DOHH2 (cell line): ENCODE measurements at regions not wholly inside any gene's neighbourhood (a gene's known extent, or its start where the extent isn't known, plus 50 kb on each side); places are given as distances from the start of the nearest gene placed in this dataset.

Experiments
- H3F3A ChIP-seq: fragments of 200-600 bp; sonication (generic), shearing (Covaris generic); 2 replicates; pipeline ENCODE4 v1.6.0; 2016; ENCODE audit warnings: antibody characterized with exemption, mild to moderate bottlenecking; ENCODE audit not compliant: control insufficient read depth, insufficient read depth
- H3K27ac ChIP-seq: fragments of 200-600 bp; sonication (generic); 2 replicates; pipeline ENCODE4 v1.5.1; 2014; ENCODE audit warnings: low read depth, mild to moderate bottlenecking, low read length, moderate library complexity
- H3K27me3 ChIP-seq: fragments of 200-600 bp; sonication (generic); 2 replicates; pipeline ENCODE4 v1.6.1; 2014; ENCODE audit warnings: mild to moderate bottlenecking, low read length, mixed read lengths; ENCODE audit not compliant: control insufficient read depth
- H3K36me3 ChIP-seq: fragments of 200-600 bp; sonication (generic); 2 replicates; pipeline ENCODE4 v1.6.1; 2014; ENCODE audit warnings: mild to moderate bottlenecking, low read length, moderate library complexity, mixed read lengths; ENCODE audit not compliant: control insufficient read depth
- H3K4me1 ChIP-seq: fragments of 200-600 bp; sonication (generic); 2 replicates; pipeline ENCODE4 v1.6.1; 2014; ENCODE audit warnings: mild to moderate bottlenecking, low read length, mixed read lengths; ENCODE audit not compliant: control insufficient read depth
- H3K4me2 ChIP-seq: fragments of 200-600 bp; sonication (generic); 2 replicates; pipeline ENCODE4 v1.6.0; 2014; ENCODE audit warnings: mild to moderate bottlenecking, low read length, moderate library complexity
- H3K4me3 ChIP-seq: fragments of 200-600 bp; sonication (generic); 2 replicates; pipeline ENCODE4 v1.5.1; 2014; ENCODE audit warnings: mild to moderate bottlenecking, low read length, mixed read lengths
- H3K79me2 ChIP-seq: fragments of 200-600 bp; sonication (generic); 2 replicates; pipeline ENCODE4 v1.6.1; 2014; ENCODE audit warnings: mild to moderate bottlenecking, low read length, mixed read lengths; ENCODE audit not compliant: control insufficient read depth
- H3K9me2 ChIP-seq: fragments of 200-600 bp; sonication (generic); replicated peaks from 2 replicates; pipeline ENCODE4 v1.6.1; 2014; ENCODE audit warnings: mild to moderate bottlenecking, low read length, mixed read lengths; ENCODE audit not compliant: control insufficient read depth
- H3K9me3 ChIP-seq: fragments of 200-600 bp; sonication (generic); 2 replicates; pipeline ENCODE4 v1.6.1; 2014; ENCODE audit warnings: antibody characterized with exemption, low read length, mixed read lengths; ENCODE audit not compliant: control insufficient read depth, insufficient read depth
- H4K20me1 ChIP-seq: fragments of 200-600 bp; sonication (generic); 2 replicates; pipeline ENCODE4 v1.6.0; 2014; ENCODE audit warnings: low read depth, mild to moderate bottlenecking, antibody characterized with exemption, low read length, moderate library complexity; ENCODE audit not compliant: control insufficient read depth, insufficient read depth
- CTCF ChIP-seq: fragments of 200-600 bp; sonication (generic); IDR thresholded peaks from one replicate; pipeline ENCODE4 v1.5.1; 2014; ENCODE audit warnings: antibody characterized with exemption, mild to moderate bottlenecking, low read depth, low read length; ENCODE audit not compliant: poor library complexity, severe bottlenecking
- EZH2phosphoT487 ChIP-seq: fragments of 200-600 bp; sonication (generic); IDR thresholded peaks from 2 replicates; pipeline ENCODE4 v1.6.1; 2017; ENCODE audit warnings: borderline replicate concordance, mild to moderate bottlenecking, antibody characterized with exemption, low read length, moderate library complexity, mixed read lengths

- no peaks in the 10 kb centered on the region for H3K4me1 ChIP-seq
- H4K20me1 ChIP-seq: no peaks in the 10 kb centered on the region
- no peaks in the 10 kb centered on the region for H3K36me3 ChIP-seq
- H3K79me2 ChIP-seq: no peaks in the 10 kb centered on the region
- no peaks in the 10 kb centered on the region for H3F3A ChIP-seq
- H3K9me3 ChIP-seq: no peaks in the 10 kb centered on the region
- no peak overlapping the region for H3K4me2 ChIP-seq
- no peaks in the 10 kb centered on the region for H3K9me2 ChIP-seq
- H3K4me3 ChIP-seq: no peak overlapping the region
- no peak overlapping the region for H3K27ac ChIP-seq
- no peaks in the 10 kb centered on the region for H3K27me3 ChIP-seq
- TF ChIP-seq EZH2phosphoT487 (no peak), CTCF (no peak)
These were observed 213.4 kb downstream of the GPR37 start for GRCh38 chr7:124552217-124552616.

- Histone ChIP-seq H3K4me3 (no peak overlapping the region), H3K4me1 (no peaks in the 10 kb centered on the region), H3K9me2 (no peaks in the 10 kb centered on the region), H3K79me2 (no peaks in the 10 kb centered on the region), H3K9me3 (no peaks in the 10 kb centered on the region), H4K20me1 (no peaks in the 10 kb centered on the region), H3K27ac (no peak overlapping the region), H3K27me3 (no peaks in the 10 kb centered on the region), H3K4me2 (no peak overlapping the region), H3K36me3 (no peaks in the 10 kb centered on the region), H3F3A (no peaks in the 10 kb centered on the region)
- TF ChIP-seq CTCF: no peak
- no peak for TF ChIP-seq EZH2phosphoT487
These were observed 215.6 kb downstream of the GPR37 start for GRCh38 chr7:124550036-124550435.

- Histone ChIP-seq H3K4me3 (no peak overlapping the region), H3K4me1 (no peaks in the 10 kb centered on the region), H3K9me3 (no peaks in the 10 kb centered on the region), H3K79me2 (no peaks in the 10 kb centered on the region), H3F3A (no peaks in the 10 kb centered on the region), H3K27me3 (no peaks in the 10 kb centered on the region), H3K36me3 (no peaks in the 10 kb centered on the region), H4K20me1 (no peaks in the 10 kb centered on the region), H3K9me2 (no peaks in the 10 kb centered on the region), H3K4me2 (no peak overlapping the region), H3K27ac (no peak overlapping the region)
- no peak for TF ChIP-seq EZH2phosphoT487
- no peak for TF ChIP-seq CTCF
These were observed 223.1 kb downstream of the GPR37 start for GRCh38 chr7:124542476-124542875.

- H4K20me1 ChIP-seq: no peaks in the 10 kb centered on the region
- H3K9me2 ChIP-seq: no peaks in the 10 kb centered on the region
- H3K4me3 ChIP-seq: no peak overlapping the region
- H3K4me2 ChIP-seq: no peak overlapping the region
- H3F3A ChIP-seq: no peaks in the 10 kb centered on the region
- H3K36me3 ChIP-seq: no peaks in the 10 kb centered on the region
- H3K4me1 ChIP-seq: no peaks in the 10 kb centered on the region
- H3K79me2 ChIP-seq: no peaks in the 10 kb centered on the region
- H3K27me3 ChIP-seq: no peaks in the 10 kb centered on the region
- no peaks in the 10 kb centered on the region for H3K9me3 ChIP-seq
- no peak for TF ChIP-seq EZH2phosphoT487
- TF ChIP-seq CTCF: no peak
- H3K27ac ChIP-seq: no peak overlapping the region
These were observed 229.3 kb downstream of the GPR37 start for GRCh38 chr7:124536156-124536762.
